ENCODE measurements at regions not wholly inside any gene's neighbourhood (a gene's known extent, or its start where the extent isn't known, plus 50 kb on each side); places are given as distances from the start of the nearest gene placed in this dataset.
A peak's percentile ranks its signal among the peaks of the same experiment; 100 is the strongest.

- H3K27ac ChIP-seq (replicated peaks): no peak overlapping the region
- no peak for TF ChIP-seq SPI1 (IDR thresholded peaks at IDR 0.05; ENCODE audit: borderline replicate concordance, low read depth)
- TF ChIP-seq CTCF (IDR thresholded peaks at IDR 0.05; ENCODE audit: insufficient read depth, low read length): no peak
- TF ChIP-seq POLR2AphosphoS5 (IDR thresholded peaks at IDR 0.05; ENCODE audit: low read depth): no peak
- TF ChIP-seq REST (IDR thresholded peaks at IDR 0.05; ENCODE audit: insufficient replicate concordance, low read depth): no peak
- TF ChIP-seq GABPA (IDR thresholded peaks at IDR 0.05; ENCODE audit: low read depth): no peak
- no peak for DNase-seq (ENCODE audit: low read depth in 1 of 2, low spot score in 1 of 2)
Observed at GRCh38 chr15:99481951-99482230, 83.9 kb upstream of the MEF2A start.

GRCh38 chr15:99482993-99483392, 82.8 kb upstream of the MEF2A start:
- Histone ChIP-seq H3K4me3 (replicated peaks; ENCODE audit: insufficient read depth, low read length) (no peak overlapping the region), H3K27me3 (ENCODE audit: insufficient read depth, poor library complexity, severe bottlenecking) (peaks cover 2% of the 10 kb centered on the region), H3K27ac (replicated peaks) (no peak overlapping the region)
- no peak for DNase-seq (ENCODE audit: low read depth in 1 of 2, low spot score in 1 of 2)
- no peak for TF ChIP-seq SPI1 (IDR thresholded peaks at IDR 0.05; ENCODE audit: borderline replicate concordance, low read depth)
- no peak for TF ChIP-seq REST (IDR thresholded peaks at IDR 0.05; ENCODE audit: insufficient replicate concordance, low read depth)
- TF ChIP-seq POLR2AphosphoS5 (IDR thresholded peaks at IDR 0.05; ENCODE audit: low read depth): no peak
- no peak for TF ChIP-seq GABPA (IDR thresholded peaks at IDR 0.05; ENCODE audit: low read depth)
- TF ChIP-seq CTCF (IDR thresholded peaks at IDR 0.05; ENCODE audit: insufficient read depth, low read length): no peak

More at GRCh38 chr15:99481951-99482230, 83.9 kb upstream of the MEF2A start:
- Histone ChIP-seq H3K27me3 (ENCODE audit: insufficient read depth, poor library complexity, severe bottlenecking) (peaks cover 2% of the 10 kb centered on the region), H3K4me3 (replicated peaks; ENCODE audit: insufficient read depth, low read length) (no peak overlapping the region)

GRCh38 chr15:99485153-99485961, 80.4 kb upstream of the MEF2A start:
- Histone ChIP-seq H3K27ac (replicated peaks) (no peak overlapping the region), H3K27me3 (ENCODE audit: insufficient read depth, poor library complexity, severe bottlenecking) (peaks cover 2% of the 10 kb centered on the region), H3K4me3 (replicated peaks; ENCODE audit: insufficient read depth, low read length) (no peak overlapping the region)
- TF ChIP-seq SPI1 (IDR thresholded peaks at IDR 0.05; ENCODE audit: borderline replicate concordance, low read depth) (no peak), REST (IDR thresholded peaks at IDR 0.05; ENCODE audit: insufficient replicate concordance, low read depth) (no peak), GABPA (IDR thresholded peaks at IDR 0.05; ENCODE audit: low read depth) (no peak), POLR2AphosphoS5 (IDR thresholded peaks at IDR 0.05; ENCODE audit: low read depth) (no peak), CTCF (IDR thresholded peaks at IDR 0.05; ENCODE audit: insufficient read depth, low read length) (no peak)
- DNase-seq (ENCODE audit: low read depth in 1 of 2, low spot score in 1 of 2): peak in 1 of 2 experiments; percentile 37

Data from HL-60 (cell line).